HCT116 (cell line): ENCODE measurements at regions not wholly inside any gene's neighbourhood (a gene's known extent, or its start where the extent isn't known, plus 50 kb on each side); places are given as distances from the start of the nearest gene placed in this dataset.

Experiments
- ATAC-seq: fragments of 200-7000 bp; cut with Tn5 transposase; 2 replicates; pipeline ENCODE4 v1.9.1; 2020; ENCODE audit warnings: mild to moderate bottlenecking, moderate library complexity
- BruUV-seq: library from RNA; stranded (reverse); fragments of 400-500 nt; replicated peaks from 2 replicates; lab custom pipeline; 2021; lab: Mats Ljungman, UMichigan
- CTCF ChIA-PET: fragments of 300-600 bp; sonication (Branson Sonifier 250); formaldehyde crosslinking; loops from one replicate; lab custom pipeline; 2021; ENCODE audit warnings: antibody characterized with exemption; lab: Charles Lee
- POLR2A ChIA-PET: fragments of 300-600, 350-600 bp; sonication (Branson Sonifier 250); formaldehyde crosslinking; loops from one replicate; lab custom pipeline; 2021; ENCODE audit warnings: antibody characterized with exemption; lab: Charles Lee
- RAD21 ChIA-PET, 2 experiments: fragments of 300-600 bp; sonication (Branson Sonifier 250); formaldehyde crosslinking; loops; one replicate each; lab custom pipeline; 2023; ENCODE audit warnings: low total read pairs in 2 of 2; ENCODE audit not compliant: uncharacterized antibody in 2 of 2, unreplicated experiment in 2 of 2, low non-redundant PET in 1 of 2; lab: Charles Lee
- DNase-seq: peaks from one replicate; pipeline ENCODE4 v3.0.0-alpha.2; 2010; ENCODE audit warnings: low read depth, low spot score
- H2AFZ ChIP-seq: fragments of 200-600 bp; shearing (Covaris generic), sonication (generic); 2 replicates; pipeline ENCODE4 v1.6.1; 2017; ENCODE audit warnings: low read depth, mixed run types, mixed read lengths, antibody characterized with exemption, low read length; ENCODE audit not compliant: poor library complexity, severe bottlenecking
- H3K27ac ChIP-seq: 2 replicates; pipeline ENCODE4 v1.5.1; 2012; ENCODE audit warnings: low read depth, low read length
- H3K27me3 ChIP-seq: fragments of 200-600 bp; sonication (generic); 2 replicates; pipeline ENCODE4 v1.6.1; 2016; ENCODE audit warnings: mixed run types, low read length, mixed read lengths; ENCODE audit not compliant: insufficient read depth
- H3K36me3 ChIP-seq, 2 experiments: fragments of 200-500 bp in 1 of 2; fragments of 200-600 bp in 1 of 2; sonication (Bioruptor generic) in 1 of 2; sonication (generic) in 1 of 2; 2 replicates each; pipeline versions ENCODE4 v1.5.1 to v1.6.1; 2014 to 2016; ENCODE audit warnings: low read length in 2 of 2, inconsistent platforms in 1 of 2, mixed read lengths in 1 of 2, mixed run types in 1 of 2; ENCODE audit not compliant: insufficient read depth in 2 of 2, control insufficient read depth in 1 of 2
- H3K4me1 ChIP-seq, 2 experiments: fragments of 200-600 bp in 1 of 2; sonication (generic) in 1 of 2; 2 replicates each; pipeline versions ENCODE4 v1.5.1 to v1.6.1; 2012 to 2017; ENCODE audit warnings: low read length in 2 of 2, inconsistent platforms in 1 of 2, mild to moderate bottlenecking in 1 of 2, mixed read lengths in 1 of 2, mixed run types in 1 of 2, moderate library complexity in 1 of 2; ENCODE audit not compliant: insufficient read depth in 2 of 2, control insufficient read depth in 1 of 2
- H3K4me2 ChIP-seq: fragments of 200-600 bp; sonication (generic); 2 replicates; pipeline ENCODE4 v1.6.1; 2017; ENCODE audit warnings: mixed run types, low read length, mixed read lengths
- H3K4me3 ChIP-seq, 2 experiments: fragments of 200-600 bp in 1 of 2; sonication (generic) in 1 of 2; replicated peaks in 1 of 2; 2 replicates each; pipeline ENCODE4 v1.5.1; 2011 to 2016; ENCODE audit warnings: low read length in 2 of 2, control low read depth in 1 of 2, low read depth in 1 of 2, mild to moderate bottlenecking in 1 of 2, mixed read lengths in 1 of 2, mixed run types in 1 of 2
- H3K79me2 ChIP-seq: fragments of 200-600 bp; sonication (generic); 2 replicates; pipeline ENCODE4 v1.6.1; 2017; ENCODE audit warnings: mild to moderate bottlenecking, mixed run types, low read length, moderate library complexity, mixed read lengths; ENCODE audit not compliant: insufficient read depth
- H3K9ac ChIP-seq: fragments of 200-600 bp; sonication (generic); 2 replicates; pipeline ENCODE4 v1.6.1; 2016; ENCODE audit warnings: low read length, mixed read lengths
- H3K9me2 ChIP-seq: fragments of 200-600 bp; sonication (generic), shearing (Covaris generic); 2 replicates; pipeline ENCODE4 v1.6.1; 2017; ENCODE audit warnings: mixed run types, mild to moderate bottlenecking, moderate library complexity; ENCODE audit not compliant: insufficient read depth
- H3K9me3 ChIP-seq, 2 experiments: fragments of 200-500 bp in 1 of 2; fragments of 200-600 bp in 1 of 2; sonication (Bioruptor generic) in 1 of 2; sonication (generic) in 1 of 2; 2 replicates each; pipeline ENCODE4 v1.6.1; 2014 to 2017; ENCODE audit warnings: low read length in 2 of 2, mixed read lengths in 2 of 2, inconsistent platforms in 1 of 2, low read depth in 1 of 2, mild to moderate bottlenecking in 1 of 2, mixed run types in 1 of 2, moderate library complexity in 1 of 2; ENCODE audit not compliant: control insufficient read depth in 1 of 2, insufficient read depth in 1 of 2
- H4K20me1 ChIP-seq: fragments of 200-600 bp; sonication (generic), shearing (Covaris generic); 2 replicates; pipeline ENCODE4 v1.6.1; 2017; ENCODE audit warnings: mixed run types, mild to moderate bottlenecking, moderate library complexity; ENCODE audit not compliant: insufficient read depth
- ATF3 ChIP-seq: IDR thresholded peaks from 2 replicates; pipeline ENCODE4 v1.6.1; 2012
- CBX3 ChIP-seq: IDR thresholded peaks from 2 replicates; pipeline ENCODE4 v1.6.1; 2012; ENCODE audit warnings: low read depth
- CTCF ChIP-seq, 3 experiments: fragments of 200-600 bp in 1 of 3; sonication (generic) in 1 of 3; IDR thresholded peaks in 2 of 3; conservative IDR thresholded peaks in 1 of 3; 2 replicates each; pipeline ENCODE4 v1.5.1; 2012 to 2017; ENCODE audit warnings: low read depth in 2 of 3, low read length in 2 of 3, antibody characterized with exemption in 1 of 3, borderline replicate concordance in 1 of 3, control low read depth in 1 of 3, mild to moderate bottlenecking in 1 of 3, mixed read lengths in 1 of 3, mixed run types in 1 of 3, moderate library complexity in 1 of 3; ENCODE audit not compliant: insufficient read depth in 1 of 3
- ELF1 ChIP-seq: IDR thresholded peaks from 2 replicates; pipeline ENCODE4 v1.6.1; 2012; ENCODE audit warnings: low read depth, borderline replicate concordance
- EZH2 ChIP-seq: fragments of 200-600 bp; sonication (generic); IDR thresholded peaks from 2 replicates; pipeline ENCODE4 v1.6.1; 2017; ENCODE audit warnings: antibody characterized with exemption, mixed run types
- JUND ChIP-seq: IDR thresholded peaks from 2 replicates; pipeline ENCODE4 v1.6.1; 2012
- MAX ChIP-seq: IDR thresholded peaks from 2 replicates; pipeline ENCODE4 v1.6.1; 2012
- POLR2AphosphoS5 ChIP-seq: IDR thresholded peaks from 2 replicates; pipeline ENCODE4 v1.6.1; 2011; ENCODE audit warnings: mild to moderate bottlenecking, low read depth, low read length, moderate library complexity
- RAD21 ChIP-seq: IDR thresholded peaks from 2 replicates; pipeline ENCODE4 v1.6.1; 2012; ENCODE audit warnings: low read depth, mild to moderate bottlenecking
- SIN3A ChIP-seq: IDR thresholded peaks from 2 replicates; pipeline ENCODE4 v1.6.1; 2012; ENCODE audit warnings: low read depth
- SP1 ChIP-seq: IDR thresholded peaks from 2 replicates; pipeline ENCODE4 v1.6.1; 2012; ENCODE audit warnings: low read depth
- TCF7L2 ChIP-seq: IDR thresholded peaks from 2 replicates; pipeline ENCODE4 v1.7.0; 2011; ENCODE audit warnings: borderline replicate concordance, inconsistent platforms; ENCODE audit not compliant: insufficient read depth, insufficient read length; ENCODE audit errors: extremely low read depth
- YY1 ChIP-seq: IDR thresholded peaks from 2 replicates; pipeline ENCODE4 v1.6.1; 2011; ENCODE audit warnings: low read length, low read depth, moderate library complexity, mild to moderate bottlenecking; ENCODE audit not compliant: insufficient replicate concordance; ENCODE audit errors: extremely low read depth
- ZNF274 ChIP-seq: fragments of 200-500 bp; sonication (Bioruptor generic); IDR thresholded peaks from 2 replicates; pipeline ENCODE4 v1.6.1; 2014; ENCODE audit warnings: mild to moderate bottlenecking, low read depth, low read length, inconsistent platforms
- intact Hi-C: fragments of 100-400 bp; cut with micrococcal nuclease; formaldehyde crosslinking; loops from 2 replicates; pipeline ENCODE4 v1.10.0; 2022

GRCh38 chr5:57938174-57938557 lies 455.6 kb upstream of the ACTBL2 start:
- Histone ChIP-seq H2AFZ (no peak overlapping the region), H3K27ac (no peak overlapping the region), H3K4me3 (no peak overlapping the region), H3K36me3 (no peaks in the 10 kb centered on the region), H3K9me2 (no peaks in the 10 kb centered on the region), H4K20me1 (no peaks in the 10 kb centered on the region), H3K79me2 (no peaks in the 10 kb centered on the region), H3K4me1 (no peaks in the 10 kb centered on the region), H3K4me2 (no peak overlapping the region), H3K9me3 (no peaks in the 10 kb centered on the region), H3K9ac (no peak overlapping the region), H3K27me3 (no peaks in the 10 kb centered on the region)
- ATAC-seq (no peak), DNase-seq (no peak)
- intact Hi-C loops: no loop called here
- TF ChIP-seq EZH2 (no peak), ATF3 (no peak), SP1 (no peak), RAD21 (no peak), MAX (no peak), CBX3 (no peak), YY1 (no peak), CTCF (IDR thresholded peaks at IDR 0.05 in 2 of 3, conservative IDR thresholded peaks at IDR 0.05 in 1 of 3; ENCODE audit: borderline replicate concordance in 1 of 3, insufficient read depth in 1 of 3, low read depth in 2 of 3, low read length in 2 of 3) (no peak), ELF1 (no peak), POLR2AphosphoS5 (no peak), ZNF274 (no peak), SIN3A (no peak), TCF7L2 (no peak), JUND (no peak)
- ChIA-PET POLR2A (no interaction called here), RAD21 (interaction anchor here in 1 of 2 experiments (0.7 kb wide), 1 partner anchor 197 kb away, joined by 3 read pairs; no protein-coding TSS in a partner anchor), CTCF (interaction anchor here (1.2 kb wide), 1 partner anchor 50 kb away, joined by 3 read pairs; no protein-coding TSS in a partner anchor)
- BruUV-seq: no TSS peak
